ENCODE measurements at regions not wholly inside any gene's neighbourhood (a gene's known extent, or its start where the extent isn't known, plus 50 kb on each side); places are given as distances from the start of the nearest gene placed in this dataset.

GRCh38 chr2:19068206-19068605, 290.2 kb downstream of the OSR1 start (continued):
- no peak for TF ChIP-seq CENPX (CRISPR knock-in tag; IDR thresholded peaks at IDR 0.05)

- 59% methylated on average over 1 of the region's 1 CpG for WGBS (ENCODE audit: low lambda C conversion rate)
- H3K9ac ChIP-seq (ENCODE audit: insufficient read depth, low read depth, low read length) = no peak overlapping the region
- no TSS peak for BruUV-seq (replicated peaks)
- POLR2A ChIA-PET = no interaction called here
- no peak overlapping the region for H2AFZ ChIP-seq (ENCODE audit: low read length)
- CTCF ChIA-PET (ENCODE audit: low intra/inter-chr PET ratio, low total read pairs) = no interaction called here
- H4K20me1 ChIP-seq (ENCODE audit: insufficient read depth, low read length) = no peaks in the 10 kb centered on the region
- no peaks in the 10 kb centered on the region for H3K9me3 ChIP-seq (ENCODE audit: low read length)
- ATAC-seq (no peak), DNase-seq (ENCODE audit: low spot score) (no peak), FAIRE-seq (no peak)
- H3K27me3 ChIP-seq (ENCODE audit: control insufficient read depth in 1 of 2, insufficient read depth in 2 of 2, low read length in 2 of 2) = no peaks in the 10 kb centered on the region
- intact Hi-C loops (cut with micrococcal nuclease; ENCODE audit: unreplicated experiment) (no loop called here), in situ Hi-C loops (cut with HindIII; ENCODE audit: extremely low pct_ligation_motif_present, low pct_unique_long_range_greater_than_20kb) (no loop called here)
- no peak overlapping the region for H3K27ac ChIP-seq (ENCODE audit: extremely low read length, insufficient read depth, low read length)
- H3K36me3 ChIP-seq (replicated peaks in 1 of 2; ENCODE audit: control insufficient read depth in 1 of 2, insufficient read depth in 2 of 2, low read length in 2 of 2) = no peaks in the 10 kb centered on the region
- H3K4me2 ChIP-seq (ENCODE audit: low read depth, low read length) = no peak overlapping the region
- 0 out of 2 replicates have a peak, but pooled peaks have one; percentile 10 for TF ChIP-seq ZNF629 (CRISPR knock-in tag; conservative IDR thresholded peaks at IDR 0.05)
- no peak for TF ChIP-seq ZNF839 (CRISPR knock-in tag; IDR thresholded peaks at IDR 0.05; ENCODE audit: borderline replicate concordance)
- TF ChIP-seq FOXO1 (CRISPR knock-in tag; IDR thresholded peaks at IDR 0.05) = no peak
- H3K4me3 ChIP-seq (replicated peaks in 1 of 3; ENCODE audit: insufficient read depth in 1 of 3, low read depth in 2 of 3, low read length in 3 of 3) = no peak overlapping the region
- H3K79me2 ChIP-seq (ENCODE audit: insufficient read depth, low read length) = no peaks in the 10 kb centered on the region
- no peaks in the 10 kb centered on the region for H3K4me1 ChIP-seq (ENCODE audit: insufficient read depth, low read length)
Measured at GRCh38 chr2:19062370-19062769, 296.1 kb downstream of the OSR1 start.

GRCh38 chr2:19059076-19059475, 299.3 kb downstream of the OSR1 start:
- BruUV-seq (replicated peaks) = no TSS peak
- FAIRE-seq = no peak
- POLR2A ChIA-PET = no interaction called here
- 45% methylated on average over 1 of the region's 1 CpG for WGBS (ENCODE audit: low lambda C conversion rate)
- CTCF ChIA-PET (ENCODE audit: low intra/inter-chr PET ratio, low total read pairs) = no interaction called here
- H2AFZ ChIP-seq (ENCODE audit: low read length) = no peak overlapping the region
- H3K4me3 ChIP-seq (replicated peaks in 1 of 3; ENCODE audit: insufficient read depth in 1 of 3, low read depth in 2 of 3, low read length in 3 of 3) = no peak overlapping the region
- H3K36me3 ChIP-seq (replicated peaks in 1 of 2; ENCODE audit: control insufficient read depth in 1 of 2, insufficient read depth in 2 of 2, low read length in 2 of 2) = no peaks in the 10 kb centered on the region
- H3K9ac ChIP-seq (ENCODE audit: insufficient read depth, low read depth, low read length) = no peak overlapping the region
- no peaks in the 10 kb centered on the region for H3K4me1 ChIP-seq (ENCODE audit: insufficient read depth, low read length)
- no peak overlapping the region for H3K4me2 ChIP-seq (ENCODE audit: low read depth, low read length)
- H3K79me2 ChIP-seq (ENCODE audit: insufficient read depth, low read length) = no peaks in the 10 kb centered on the region
- no peak for DNase-seq (ENCODE audit: low spot score)
- H3K27me3 ChIP-seq (ENCODE audit: control insufficient read depth in 1 of 2, insufficient read depth in 2 of 2, low read length in 2 of 2) = no peaks in the 10 kb centered on the region
- intact Hi-C loops (cut with micrococcal nuclease; ENCODE audit: unreplicated experiment) = loop anchor here (10.0 kb wide), 1 partner anchor 174 kb away; no protein-coding TSS in a partner anchor
- no peak for ATAC-seq
- H4K20me1 ChIP-seq (ENCODE audit: insufficient read depth, low read length) = no peaks in the 10 kb centered on the region
- in situ Hi-C loops (cut with HindIII; ENCODE audit: extremely low pct_ligation_motif_present, low pct_unique_long_range_greater_than_20kb) = no loop called here
- no peaks in the 10 kb centered on the region for H3K9me3 ChIP-seq (ENCODE audit: low read length)
- no peak overlapping the region for H3K27ac ChIP-seq (ENCODE audit: extremely low read length, insufficient read depth, low read length)
- no peak for TF ChIP-seq ZNF10 (CRISPR knock-in tag; IDR thresholded peaks at IDR 0.05; ENCODE audit: borderline replicate concordance, low read depth)
- TF ChIP-seq POLR2AphosphoS2 (IDR thresholded peaks at IDR 0.05; ENCODE audit: low read depth, low read length) = no peak
- no peak for TF ChIP-seq HMG20B (CRISPR knock-in tag; conservative IDR thresholded peaks at IDR 0.05)
- TF ChIP-seq ZNF317 (CRISPR knock-in tag; IDR thresholded peaks at IDR 0.05) = no peak
- no peak for TF ChIP-seq HNF4A (CRISPR knock-in tag; IDR thresholded peaks at IDR 0.05)
- no peak for TF ChIP-seq ZBTB2 (CRISPR knock-in tag; IDR thresholded peaks at IDR 0.05; ENCODE audit: low read depth)
- TF ChIP-seq SP1 (IDR thresholded peaks at IDR 0.05) = no peak
- no peak for TF ChIP-seq SP1 (CRISPR knock-in tag; IDR thresholded peaks at IDR 0.05)
- TF ChIP-seq ZNF749 (CRISPR knock-in tag; IDR thresholded peaks at IDR 0.05; ENCODE audit: borderline replicate concordance) = no peak
- TF ChIP-seq ZNF451 (CRISPR knock-in tag; IDR thresholded peaks at IDR 0.05) = no peak
